ENCODE measurements at regions not wholly inside any gene's neighbourhood (a gene's known extent, or its start where the extent isn't known, plus 50 kb on each side); places are given as distances from the start of the nearest gene placed in this dataset.

DNA sequence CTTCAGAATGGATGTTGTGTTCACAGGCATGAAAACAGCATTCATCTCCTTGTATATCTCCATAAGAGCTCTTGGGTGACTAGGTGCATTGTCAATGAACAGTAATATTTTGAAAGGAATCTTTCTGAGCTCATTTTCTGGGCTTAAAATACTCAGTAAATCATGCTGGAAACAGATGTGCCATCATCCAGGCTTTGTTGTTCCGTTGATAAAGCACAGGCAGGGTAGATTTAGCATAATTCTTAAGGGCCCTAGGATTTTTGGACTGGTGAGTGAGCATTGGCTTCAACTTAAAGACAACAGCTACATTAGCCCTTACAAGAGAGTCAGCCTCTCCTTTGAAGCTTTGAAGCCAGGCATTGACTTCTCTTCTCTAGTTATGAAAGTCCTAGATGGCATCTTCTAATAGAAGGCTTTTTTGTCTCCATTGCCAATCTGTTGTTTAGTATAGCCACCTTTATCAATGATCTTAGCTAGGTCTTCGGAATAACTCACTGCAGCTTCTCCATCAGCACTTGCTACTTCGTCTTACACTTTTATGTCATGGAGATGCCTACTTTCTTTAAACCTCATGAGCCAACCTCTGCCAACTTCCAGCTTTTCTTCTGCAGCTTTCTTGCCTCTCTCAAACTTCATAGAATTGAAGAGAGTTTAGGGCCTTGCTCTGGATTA lies 79.6 kb upstream of the PSMA6 start:
- H3K36me3 ChIP-seq (ENCODE audit: insufficient read depth, low read length), result no peaks in the 10 kb centered on the region
- H3K4me3 ChIP-seq (ENCODE audit: low read length), result no peak overlapping the region
- H3K79me2 ChIP-seq (replicated peaks; ENCODE audit: insufficient read depth, low read length), result no peaks in the 10 kb centered on the region
- no peaks in the 10 kb centered on the region for H4K20me1 ChIP-seq (ENCODE audit: insufficient read depth)
- H3K27ac ChIP-seq (ENCODE audit: low read length), result no peak overlapping the region
- H3K9ac ChIP-seq (ENCODE audit: low read length), result no peak overlapping the region
- H3K9me2 ChIP-seq (ENCODE audit: insufficient read depth, low read length), result no peaks in the 10 kb centered on the region
- no peaks in the 10 kb centered on the region for H3K9me3 ChIP-seq (ENCODE audit: low read length)
- H3F3A ChIP-seq (ENCODE audit: insufficient read depth, low read length, poor library complexity, severe bottlenecking), result no peaks in the 10 kb centered on the region
- H3K27me3 ChIP-seq (ENCODE audit: insufficient read depth, low read depth, low read length), result no peaks in the 10 kb centered on the region
- no peak overlapping the region for H2AFZ ChIP-seq (ENCODE audit: low read depth, low read length)
- no peak for TF ChIP-seq RAD21 (conservative IDR thresholded peaks at IDR 0.05)
- no peak overlapping the region for H3K4me2 ChIP-seq (ENCODE audit: low read length)

DNA sequence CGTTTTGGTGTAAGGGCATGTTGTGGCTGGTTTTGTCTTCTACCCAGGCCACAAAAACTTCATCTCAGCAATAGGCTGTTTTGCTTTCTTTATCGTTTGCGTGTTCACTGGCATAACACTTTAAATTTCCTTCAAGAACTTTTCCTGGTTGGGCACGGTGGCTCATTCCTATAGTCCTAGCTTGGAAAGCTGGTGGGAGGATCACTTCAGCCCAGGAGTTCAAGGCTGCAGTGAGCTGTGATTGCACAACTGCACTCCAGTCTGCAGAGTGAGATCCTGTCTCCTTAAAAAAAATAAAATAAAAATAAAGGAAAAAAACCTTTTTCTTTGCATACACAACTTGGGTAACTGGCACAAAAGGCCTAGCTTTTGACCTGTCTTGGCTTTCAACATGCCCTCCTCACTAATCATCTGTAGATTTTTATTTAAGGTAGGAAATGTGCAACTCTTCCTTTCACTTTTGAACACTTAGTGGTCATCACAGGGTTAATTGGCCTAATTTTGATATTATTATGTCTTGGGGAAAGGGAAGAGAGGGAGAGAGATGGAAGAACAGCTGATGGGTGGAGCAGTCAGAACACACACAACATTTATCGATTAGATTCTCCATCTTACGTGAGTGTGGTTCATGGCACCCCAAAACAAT lies 78.9 kb upstream of the PSMA6 start:
- Histone ChIP-seq H4K20me1 (ENCODE audit: insufficient read depth) (no peaks in the 10 kb centered on the region), H3K9me2 (ENCODE audit: insufficient read depth, low read length) (no peaks in the 10 kb centered on the region), H3K36me3 (ENCODE audit: insufficient read depth, low read length) (no peaks in the 10 kb centered on the region), H2AFZ (ENCODE audit: low read depth, low read length) (no peak overlapping the region), H3K79me2 (replicated peaks; ENCODE audit: insufficient read depth, low read length) (no peaks in the 10 kb centered on the region), H3K27ac (ENCODE audit: low read length) (no peak overlapping the region), H3K27me3 (ENCODE audit: insufficient read depth, low read depth, low read length) (no peaks in the 10 kb centered on the region), H3K4me2 (ENCODE audit: low read length) (no peak overlapping the region), H3K9me3 (ENCODE audit: low read length) (no peaks in the 10 kb centered on the region), H3K9ac (ENCODE audit: low read length) (no peak overlapping the region), H3K4me3 (ENCODE audit: low read length) (no peak overlapping the region), H3F3A (ENCODE audit: insufficient read depth, low read length, poor library complexity, severe bottlenecking) (no peaks in the 10 kb centered on the region)
- TF ChIP-seq, protein P1, sequence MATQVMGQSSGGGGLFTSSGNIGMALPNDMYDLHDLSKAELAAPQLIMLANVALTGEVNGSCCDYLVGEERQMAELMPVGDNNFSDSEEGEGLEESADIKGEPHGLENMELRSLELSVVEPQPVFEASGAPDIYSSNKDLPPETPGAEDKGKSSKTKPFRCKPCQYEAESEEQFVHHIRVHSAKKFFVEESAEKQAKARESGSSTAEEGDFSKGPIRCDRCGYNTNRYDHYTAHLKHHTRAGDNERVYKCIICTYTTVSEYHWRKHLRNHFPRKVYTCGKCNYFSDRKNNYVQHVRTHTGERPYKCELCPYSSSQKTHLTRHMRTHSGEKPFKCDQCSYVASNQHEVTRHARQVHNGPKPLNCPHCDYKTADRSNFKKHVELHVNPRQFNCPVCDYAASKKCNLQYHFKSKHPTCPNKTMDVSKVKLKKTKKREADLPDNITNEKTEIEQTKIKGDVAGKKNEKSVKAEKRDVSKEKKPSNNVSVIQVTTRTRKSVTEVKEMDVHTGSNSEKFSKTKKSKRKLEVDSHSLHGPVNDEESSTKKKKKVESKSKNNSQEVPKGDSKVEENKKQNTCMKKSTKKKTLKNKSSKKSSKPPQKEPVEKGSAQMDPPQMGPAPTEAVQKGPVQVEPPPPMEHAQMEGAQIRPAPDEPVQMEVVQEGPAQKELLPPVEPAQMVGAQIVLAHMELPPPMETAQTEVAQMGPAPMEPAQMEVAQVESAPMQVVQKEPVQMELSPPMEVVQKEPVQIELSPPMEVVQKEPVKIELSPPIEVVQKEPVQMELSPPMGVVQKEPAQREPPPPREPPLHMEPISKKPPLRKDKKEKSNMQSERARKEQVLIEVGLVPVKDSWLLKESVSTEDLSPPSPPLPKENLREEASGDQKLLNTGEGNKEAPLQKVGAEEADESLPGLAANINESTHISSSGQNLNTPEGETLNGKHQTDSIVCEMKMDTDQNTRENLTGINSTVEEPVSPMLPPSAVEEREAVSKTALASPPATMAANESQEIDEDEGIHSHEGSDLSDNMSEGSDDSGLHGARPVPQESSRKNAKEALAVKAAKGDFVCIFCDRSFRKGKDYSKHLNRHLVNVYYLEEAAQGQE (IDR thresholded peaks at IDR 0.05; ENCODE audit: borderline replicate concordance), result no peak
- TF ChIP-seq TAF1 (IDR thresholded peaks at IDR 0.05; ENCODE audit: low read depth) (no peak), SMC3 (conservative IDR thresholded peaks at IDR 0.05; ENCODE audit: poor library complexity) (no peak), POLR2AphosphoS5 (IDR thresholded peaks at IDR 0.05) (no peak), RAD21 (conservative IDR thresholded peaks at IDR 0.05) (no peak), EZH2 (IDR thresholded peaks at IDR 0.05; ENCODE audit: borderline replicate concordance, insufficient read depth, low read length, poor library complexity, severe bottlenecking) (no peak), EP300 (conservative IDR thresholded peaks at IDR 0.05; ENCODE audit: poor library complexity, severe bottlenecking) (no peak), MXI1 (conservative IDR thresholded peaks at IDR 0.05; ENCODE audit: poor library complexity, severe bottlenecking) (no peak)
- TF ChIP-seq, protein P2, sequence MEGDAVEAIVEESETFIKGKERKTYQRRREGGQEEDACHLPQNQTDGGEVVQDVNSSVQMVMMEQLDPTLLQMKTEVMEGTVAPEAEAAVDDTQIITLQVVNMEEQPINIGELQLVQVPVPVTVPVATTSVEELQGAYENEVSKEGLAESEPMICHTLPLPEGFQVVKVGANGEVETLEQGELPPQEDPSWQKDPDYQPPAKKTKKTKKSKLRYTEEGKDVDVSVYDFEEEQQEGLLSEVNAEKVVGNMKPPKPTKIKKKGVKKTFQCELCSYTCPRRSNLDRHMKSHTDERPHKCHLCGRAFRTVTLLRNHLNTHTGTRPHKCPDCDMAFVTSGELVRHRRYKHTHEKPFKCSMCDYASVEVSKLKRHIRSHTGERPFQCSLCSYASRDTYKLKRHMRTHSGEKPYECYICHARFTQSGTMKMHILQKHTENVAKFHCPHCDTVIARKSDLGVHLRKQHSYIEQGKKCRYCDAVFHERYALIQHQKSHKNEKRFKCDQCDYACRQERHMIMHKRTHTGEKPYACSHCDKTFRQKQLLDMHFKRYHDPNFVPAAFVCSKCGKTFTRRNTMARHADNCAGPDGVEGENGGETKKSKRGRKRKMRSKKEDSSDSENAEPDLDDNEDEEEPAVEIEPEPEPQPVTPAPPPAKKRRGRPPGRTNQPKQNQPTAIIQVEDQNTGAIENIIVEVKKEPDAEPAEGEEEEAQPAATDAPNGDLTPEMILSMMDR (IDR thresholded peaks at IDR 0.05; ENCODE audit: poor library complexity, severe bottlenecking), result no peak
